Retina (tissue), 1 donor: ENCODE measurements at regions not wholly inside any gene's neighbourhood (a gene's known extent, or its start where the extent isn't known, plus 50 kb on each side); places are given as distances from the start of the nearest gene placed in this dataset.
A peak's percentile ranks its signal among the peaks of the same experiment; 100 is the strongest.
"Not testable (repeated sequence)": the region's sequence is repeated elsewhere in the genome, so short reads cannot be mapped to it uniquely, and the experiment has no call there.

Source experiments
- DNase-seq: peaks from one replicate; pipeline ENCODE4 v3.0.0-alpha.2; 2016

DNA sequence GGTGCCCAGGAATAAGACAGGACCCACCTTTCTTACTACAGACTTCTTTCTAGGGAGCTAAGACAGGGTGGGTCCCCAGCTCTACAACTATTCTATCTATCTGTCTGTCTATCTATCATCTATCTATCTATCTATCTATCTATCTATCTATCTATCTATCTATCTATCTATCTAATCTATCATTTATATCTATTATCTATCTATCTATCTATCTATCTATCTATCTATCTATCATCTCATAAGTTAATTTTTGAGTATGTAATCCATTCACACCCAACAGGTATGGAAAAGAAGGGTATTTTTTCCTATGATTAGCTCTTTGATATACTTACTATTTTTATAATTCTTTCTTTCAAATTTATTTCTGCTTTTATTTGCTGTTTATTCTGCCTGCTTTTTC is 55.9 kb downstream of the BAMBI start:
- DNase-seq, result no peak

GRCh38 chr10:28733647-28734046 is 56.3 kb downstream of the BAMBI start:
- no peak for DNase-seq

DNA sequence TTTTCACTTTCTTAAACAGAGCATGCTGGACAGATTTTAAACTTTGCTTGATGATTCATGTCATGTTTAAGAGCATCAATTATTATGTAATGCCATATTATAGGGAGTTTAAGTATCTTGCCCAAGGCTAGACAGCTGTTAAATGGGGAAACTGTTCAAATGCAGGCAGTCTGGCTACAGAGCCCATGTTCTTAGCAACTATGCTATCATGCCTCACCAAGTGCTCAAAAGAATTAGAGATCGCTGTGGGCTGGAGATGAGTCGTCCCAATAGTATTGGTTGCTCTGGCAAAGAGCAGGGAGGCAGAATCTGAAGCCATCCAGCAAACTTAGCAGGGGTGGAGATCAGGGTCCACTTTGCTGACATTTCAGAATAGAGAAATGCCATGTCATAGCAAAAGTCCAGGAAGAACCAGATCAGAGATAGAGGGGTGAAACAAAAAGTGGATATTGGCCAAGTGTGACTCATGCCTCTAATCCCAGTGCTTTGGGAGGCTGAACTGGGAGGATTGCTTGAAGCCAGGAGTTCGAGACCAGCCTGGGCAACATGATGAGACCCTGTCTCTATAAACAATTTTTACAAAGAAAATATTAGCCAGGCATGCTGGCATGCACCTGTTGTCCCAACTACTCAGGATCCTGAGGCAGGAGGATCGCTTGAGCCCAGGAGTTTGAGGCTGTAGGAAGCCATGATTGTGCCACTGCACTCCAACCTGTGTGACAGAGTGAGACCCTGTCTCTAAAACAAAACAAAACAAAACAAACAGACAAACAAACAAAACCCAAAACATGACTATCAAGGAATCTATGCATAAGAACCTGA is 57.8 kb downstream of the BAMBI start:
- no peak for DNase-seq

DNA sequence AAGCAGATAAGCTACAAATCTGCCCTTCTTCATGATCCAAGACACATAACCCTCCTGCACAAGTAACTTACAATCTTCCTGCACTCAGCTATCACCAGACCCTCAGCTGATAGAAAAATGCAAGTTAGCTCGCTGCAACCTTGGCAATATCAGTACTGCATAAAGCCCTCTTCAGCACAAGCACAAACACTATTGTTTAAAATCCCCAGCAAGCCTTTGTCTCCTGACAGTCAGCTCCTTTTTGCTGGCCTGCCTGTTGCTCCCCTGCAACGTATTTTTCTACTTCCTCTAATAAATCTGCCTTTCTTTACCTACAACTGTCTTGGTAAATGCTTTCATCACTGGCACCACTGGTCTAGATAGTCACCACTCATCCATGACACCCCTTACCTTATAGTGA is 59.8 kb downstream of the BAMBI start:
- no peak for DNase-seq

- no peak for DNase-seq
Observed at GRCh38 chr10:28738200-28738599, 60.9 kb downstream of the BAMBI start.

DNA sequence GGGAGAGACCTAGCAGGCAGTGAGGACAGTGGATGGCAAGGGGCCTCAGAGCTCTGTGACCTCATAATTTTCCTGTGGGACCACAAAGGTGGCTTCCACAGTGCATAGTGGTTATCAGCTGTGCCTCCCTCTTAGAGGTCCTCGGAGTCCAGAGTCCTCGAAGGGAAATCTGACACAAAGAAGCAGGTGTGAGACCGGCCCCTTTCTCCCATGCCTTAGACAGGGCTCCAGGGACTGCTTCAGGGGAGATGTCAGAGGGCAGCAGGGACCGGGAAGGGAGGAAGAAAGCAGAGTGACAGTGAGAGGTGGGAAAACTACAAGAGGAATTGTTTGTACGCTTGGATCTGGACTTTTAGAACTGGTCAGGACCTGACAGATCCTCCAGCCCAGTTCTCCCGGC is 66.3 kb downstream of the BAMBI start:
- DNase-seq, result no peak

DNA sequence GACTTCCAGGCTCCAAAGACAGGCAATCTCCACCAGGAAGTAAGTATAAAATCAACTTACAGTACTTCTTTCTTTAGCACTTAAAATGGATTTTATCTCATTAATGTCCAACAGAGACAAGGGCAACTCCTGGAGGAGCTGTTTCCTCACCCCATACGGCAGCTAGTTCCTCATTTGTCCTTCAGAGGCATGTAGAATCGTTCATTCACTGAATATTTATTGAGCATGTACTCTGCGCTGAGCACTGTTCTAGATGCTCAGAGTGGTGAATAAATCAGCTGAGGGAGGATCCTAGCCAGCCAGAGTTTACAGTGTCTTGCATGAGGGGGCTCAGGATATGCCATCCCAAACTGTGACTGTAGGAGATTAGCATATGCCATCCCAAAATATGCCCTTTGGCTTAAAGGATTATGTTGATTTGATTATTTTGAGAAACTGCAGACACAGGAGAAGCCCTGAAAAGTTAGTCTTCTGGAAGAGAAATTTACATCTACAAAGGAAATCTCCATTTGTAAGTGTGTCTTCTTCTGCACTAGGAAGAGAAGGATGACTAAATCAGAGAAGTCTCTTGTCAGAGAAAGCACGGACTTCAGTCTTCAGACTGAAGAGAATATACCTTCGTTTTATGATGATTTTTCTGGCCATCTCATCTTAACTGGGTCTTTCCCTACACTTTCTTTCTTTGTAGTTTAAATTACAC is 66.9 kb downstream of the BAMBI start:
- DNase-seq, result no peak

DNA sequence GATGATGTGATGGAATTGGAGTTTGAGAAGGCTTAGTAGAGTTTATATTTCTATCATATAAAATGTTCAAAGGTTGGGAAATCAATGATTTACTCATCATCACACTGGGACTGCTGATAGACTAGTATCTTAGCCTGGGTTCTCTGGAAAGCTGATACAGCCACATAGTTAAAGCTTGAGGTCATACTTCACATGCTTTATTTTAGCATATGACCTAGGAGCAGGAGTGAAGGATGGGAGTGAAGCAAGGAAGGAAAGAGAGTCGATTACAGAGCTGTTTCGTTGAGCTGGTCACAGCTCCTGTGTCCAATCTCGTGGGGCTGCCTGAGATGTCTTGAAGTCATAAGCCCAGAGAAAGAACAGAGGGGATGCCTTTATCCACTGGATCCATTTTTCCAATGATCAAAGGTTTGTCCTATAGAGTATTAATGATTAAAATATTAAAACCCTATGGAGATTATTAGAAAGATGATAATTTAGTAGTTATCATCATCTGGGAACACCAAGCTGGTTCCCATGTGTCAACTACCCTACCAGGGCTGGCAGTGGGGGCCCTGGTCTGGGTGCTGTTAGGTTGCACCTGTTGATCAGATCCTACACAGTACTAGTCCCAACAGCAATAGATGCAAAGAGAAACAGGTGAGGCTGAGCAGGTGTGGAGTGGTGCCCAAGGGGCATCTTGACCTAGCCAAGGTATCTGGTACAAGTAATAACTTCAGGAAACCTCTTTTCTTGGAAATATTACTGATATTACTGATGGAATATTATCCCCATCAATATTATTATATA is 77.8 kb downstream of the BAMBI start:
- no peak for DNase-seq

- DNase-seq, result no peak
Observed at GRCh38 chr10:28761084-28761846, 83.9 kb downstream of the BAMBI start.

DNA sequence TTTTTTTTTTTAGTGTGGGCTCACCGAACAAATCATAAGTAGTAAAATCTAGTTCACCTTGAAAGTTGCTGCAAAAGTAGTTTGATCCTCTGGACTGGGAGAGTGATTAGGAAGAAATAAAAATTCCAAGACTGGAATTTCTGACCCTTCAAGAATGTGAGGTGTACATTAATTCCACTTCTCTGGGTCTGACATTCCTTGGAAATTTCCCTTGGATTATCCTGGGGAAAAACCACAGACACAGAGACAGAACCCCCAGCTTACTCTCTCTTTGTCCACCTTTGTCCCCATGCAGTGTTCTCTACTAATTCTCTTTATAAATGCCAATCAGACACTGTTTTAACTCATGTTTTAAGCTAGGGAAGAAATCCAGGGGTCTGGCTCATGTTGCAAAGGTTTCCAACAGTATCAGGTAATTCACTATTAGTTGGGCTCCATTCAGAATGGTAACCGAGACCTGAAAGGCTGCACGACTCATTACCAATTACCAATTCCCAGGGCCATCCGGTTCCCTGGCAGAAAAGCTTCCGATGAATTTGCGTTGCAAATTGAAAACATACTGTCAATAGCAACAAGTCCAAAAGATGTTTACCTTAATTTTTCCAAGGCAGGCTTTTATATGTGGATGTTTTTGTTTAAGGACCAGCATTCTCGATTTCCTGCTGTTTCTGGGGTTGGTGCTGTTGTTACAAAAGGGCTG is 86.3 kb downstream of the BAMBI start:
- no peak for DNase-seq

- DNase-seq, result no peak
Observed at GRCh38 chr10:28765641-28766040, 88.3 kb downstream of the BAMBI start.

GRCh38 chr10:28768227-28768626 is 90.9 kb downstream of the BAMBI start:
- no peak for DNase-seq

GRCh38 chr10:28769091-28769604 is 91.8 kb downstream of the BAMBI start:
- DNase-seq, result no peak

GRCh38 chr10:28771580-28772090 is 94.3 kb downstream of the BAMBI start:
- DNase-seq, result not testable (repeated sequence)

DNA sequence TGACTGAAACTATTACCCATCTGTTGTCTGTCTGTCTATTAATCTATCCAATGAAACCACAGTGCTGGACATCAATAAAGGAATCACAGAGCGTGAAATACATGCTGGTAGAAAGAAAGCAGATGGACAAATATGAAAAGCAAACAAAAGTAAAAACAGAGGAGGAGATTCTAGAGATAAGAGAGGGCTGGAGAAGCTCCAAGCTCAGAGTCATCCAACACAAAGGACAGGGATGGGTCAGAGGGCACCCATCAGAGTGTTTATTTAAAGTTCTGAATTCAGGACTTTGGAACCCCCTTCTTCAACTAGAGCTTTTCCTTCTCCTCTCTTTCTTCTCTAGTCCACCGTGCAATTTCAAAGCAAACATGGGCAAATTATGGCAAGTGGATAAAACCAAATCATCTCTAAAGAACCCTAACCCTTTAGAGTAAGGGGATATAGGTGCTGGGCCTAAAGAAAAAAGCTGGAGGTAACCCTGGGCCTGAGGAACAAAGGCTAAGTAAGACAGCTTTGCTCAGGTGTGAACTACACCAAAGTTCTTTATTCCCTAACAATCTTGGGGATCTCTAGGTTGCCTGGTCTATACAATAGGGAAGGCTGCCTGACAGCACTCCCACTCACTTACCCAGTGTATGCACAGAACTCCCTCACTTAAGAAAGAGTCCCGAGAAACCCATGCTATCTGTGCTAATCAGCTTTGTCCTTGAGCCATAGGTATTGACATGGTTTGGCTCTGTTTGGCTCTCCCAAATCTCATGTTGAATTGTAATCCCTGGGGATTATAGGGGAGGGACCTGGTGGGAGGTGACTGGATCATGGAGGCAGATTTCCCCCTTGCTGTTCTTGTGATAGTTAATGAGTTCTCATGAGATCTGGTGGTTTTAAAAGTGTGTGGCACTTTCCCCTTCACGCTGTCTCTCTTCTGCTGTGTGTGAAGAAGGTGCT is 97.0 kb downstream of the BAMBI start:
- DNase-seq, result no peak

DNA sequence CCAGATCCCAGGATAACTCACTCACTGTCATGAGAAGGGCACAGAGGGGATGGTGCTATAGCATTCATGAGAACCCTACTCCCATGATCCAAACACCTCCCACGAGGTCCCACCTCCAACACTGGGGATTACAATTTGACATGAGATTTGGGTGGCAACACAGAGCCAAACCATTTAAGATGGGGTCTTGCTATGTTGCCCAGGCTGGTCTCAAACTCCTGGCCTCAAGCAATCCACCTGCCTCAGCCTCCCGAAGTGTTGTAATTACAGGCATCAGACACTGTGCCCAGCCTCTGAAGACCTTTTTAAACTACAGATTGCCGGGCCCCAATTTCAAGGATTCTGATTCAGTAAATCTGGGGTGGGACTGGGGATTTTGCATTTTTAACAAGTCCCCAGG is 98.5 kb downstream of the BAMBI start:
- DNase-seq, result no peak

DNA sequence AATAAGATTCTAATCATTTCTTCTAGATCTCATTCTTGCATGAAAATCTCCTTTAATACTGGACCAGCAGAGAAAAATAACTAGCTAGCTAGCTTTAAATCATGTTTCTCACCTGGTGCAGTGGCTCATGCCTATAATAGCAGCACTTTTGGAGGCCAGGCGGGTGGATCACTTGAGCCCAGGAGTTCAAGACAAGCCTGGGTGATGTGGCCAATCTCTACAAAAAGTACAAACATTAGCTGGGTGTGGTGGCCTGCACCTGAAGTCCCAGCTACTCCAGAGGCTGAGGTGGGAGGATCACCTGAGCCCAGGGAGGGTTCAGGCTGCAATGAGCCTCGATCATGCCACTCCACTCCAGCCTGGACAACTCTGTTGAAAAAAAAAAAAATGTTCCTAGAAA is 99.2 kb downstream of the BAMBI start:
- no peak for DNase-seq

DNA sequence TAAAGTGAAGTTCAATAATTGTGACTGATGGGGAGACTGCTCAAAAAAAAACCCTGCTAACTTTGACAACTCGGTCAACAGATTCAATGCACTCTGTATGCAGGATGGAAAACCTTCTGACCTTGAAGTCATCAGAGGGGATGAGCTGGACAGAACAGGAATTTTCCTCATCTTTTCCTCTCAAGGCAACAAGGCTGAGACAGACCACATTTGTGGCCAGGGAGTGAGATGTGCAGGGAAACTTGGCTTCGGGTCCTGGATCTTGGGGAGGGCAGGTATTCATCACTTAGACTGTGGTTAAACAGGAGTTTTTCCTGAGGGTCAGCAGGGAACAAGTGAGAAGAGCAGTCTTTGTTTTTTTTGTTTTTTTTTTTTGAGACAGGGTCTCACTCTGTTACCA is 100.6 kb downstream of the BAMBI start:
- DNase-seq, result no peak

DNA sequence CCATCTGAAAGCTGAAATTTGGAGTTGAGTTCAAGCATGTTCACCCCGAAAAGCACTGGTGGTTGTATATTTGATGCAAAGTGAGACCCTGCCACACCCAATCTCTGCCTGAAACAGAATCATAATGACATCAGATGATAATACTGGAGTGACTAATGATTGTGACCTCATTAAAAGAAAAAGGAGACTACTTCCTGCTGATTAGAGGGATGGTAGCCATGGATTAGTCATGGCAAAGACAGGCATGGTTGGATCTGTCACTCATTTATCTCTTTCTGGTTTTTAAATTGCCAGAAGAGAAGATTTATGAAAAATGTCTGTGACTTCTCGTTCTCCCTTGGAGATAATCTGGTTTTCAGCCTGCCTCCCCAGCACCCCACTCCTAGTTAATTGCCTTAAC is 101.2 kb downstream of the BAMBI start:
- DNase-seq, result no peak

GRCh38 chr10:28781296-28781695 is 104.0 kb downstream of the BAMBI start:
- DNase-seq, result no peak

GRCh38 chr10:28783087-28783486 is 105.8 kb downstream of the BAMBI start:
- peak; percentile 46 for DNase-seq
